Ishikawa (cell line): ENCODE measurements at regions not wholly inside any gene's neighbourhood (a gene's known extent, or its start where the extent isn't known, plus 50 kb on each side); places are given as distances from the start of the nearest gene placed in this dataset.

Experiments used
- CEBPB ChIP-seq: IDR thresholded peaks from 2 replicates; pipeline ENCODE4 v1.6.1; 2012
- CREB1 ChIP-seq: IDR thresholded peaks from 2 replicates; pipeline ENCODE4 v1.6.1; 2012; ENCODE audit warnings: low read depth
- EGR1 ChIP-seq: IDR thresholded peaks from 2 replicates; pipeline ENCODE4 v1.6.1; 2012
- EP300 ChIP-seq: IDR thresholded peaks from 2 replicates; pipeline ENCODE4 v1.6.1; 2012; ENCODE audit warnings: borderline replicate concordance
- FOXM1 ChIP-seq: IDR thresholded peaks from 2 replicates; pipeline ENCODE4 v1.6.1; 2012; ENCODE audit warnings: low read depth, borderline replicate concordance
- MAX ChIP-seq: IDR thresholded peaks from 2 replicates; pipeline ENCODE4 v1.6.1; 2012
- NFIC ChIP-seq: IDR thresholded peaks from 2 replicates; pipeline ENCODE4 v1.6.1; 2012
- RAD21 ChIP-seq: IDR thresholded peaks from 2 replicates; pipeline ENCODE4 v1.6.1; 2012; ENCODE audit warnings: low read depth
- REST ChIP-seq: IDR thresholded peaks from 2 replicates; pipeline ENCODE4 v1.6.1; 2012; ENCODE audit warnings: low read depth, mild to moderate bottlenecking
- TAF1 ChIP-seq: IDR thresholded peaks from 2 replicates; pipeline ENCODE4 v1.6.1; 2012; ENCODE audit warnings: low read depth, mild to moderate bottlenecking
- TCF12 ChIP-seq: IDR thresholded peaks from 2 replicates; pipeline ENCODE4 v1.6.1; 2012; ENCODE audit warnings: low read depth
- TEAD4 ChIP-seq: IDR thresholded peaks from 2 replicates; pipeline ENCODE4 v1.6.1; 2012
- USF1 ChIP-seq: IDR thresholded peaks from 2 replicates; pipeline ENCODE4 v1.6.1; 2012
- YY1 ChIP-seq: IDR thresholded peaks from 2 replicates; pipeline ENCODE4 v1.6.1; 2012; ENCODE audit warnings: low read depth
- ZBTB7A ChIP-seq: IDR thresholded peaks from 2 replicates; pipeline ENCODE4 v1.6.1; 2012; ENCODE audit warnings: low read depth

GRCh38 chr2:76444732-76445131, 734.0 kb upstream of the GCFC2 start:
- no peak for TF ChIP-seq TEAD4
- no peak for TF ChIP-seq CREB1
- TF ChIP-seq CEBPB, result no peak
- TF ChIP-seq REST, result no peak
- TF ChIP-seq FOXM1, result no peak
- TF ChIP-seq TCF12, result no peak
- TF ChIP-seq YY1, result no peak
- no peak for TF ChIP-seq NFIC
- TF ChIP-seq EP300, result no peak
- no peak for TF ChIP-seq USF1
- no peak for TF ChIP-seq EGR1
- TF ChIP-seq TAF1, result no peak
- no peak for TF ChIP-seq ZBTB7A
- no peak for TF ChIP-seq MAX
- no peak for TF ChIP-seq RAD21

- TF ChIP-seq NFIC (no peak), TEAD4 (no peak), CEBPB (no peak), CREB1 (no peak), USF1 (no peak), EP300 (no peak)
These were observed 726.8 kb upstream of the GCFC2 start for GRCh38 chr2:76437564-76437963.

- TF ChIP-seq CEBPB (no peak), FOXM1 (no peak), REST (no peak), NFIC (no peak), TCF12 (no peak), TAF1 (no peak), YY1 (no peak), MAX (no peak), EGR1 (no peak), RAD21 (no peak), USF1 (no peak), TEAD4 (no peak), ZBTB7A (no peak), CREB1 (no peak)
These were observed 718.7 kb upstream of the GCFC2 start for GRCh38 chr2:76429374-76429773.

GRCh38 chr2:76427452-76427851, 716.7 kb upstream of the GCFC2 start:
- TF ChIP-seq TCF12 (no peak), YY1 (no peak), FOXM1 (no peak), EP300 (no peak), RAD21 (no peak), TAF1 (no peak), MAX (no peak)

- TF ChIP-seq RAD21 (no peak), CEBPB (no peak), CREB1 (no peak), USF1 (no peak), MAX (no peak), TEAD4 (no peak), TAF1 (no peak), TCF12 (no peak), YY1 (no peak), NFIC (no peak), EGR1 (no peak), FOXM1 (no peak), ZBTB7A (no peak), REST (no peak), EP300 (no peak)
These were observed 705.1 kb upstream of the GCFC2 start for GRCh38 chr2:76415821-76416220.
